Vagina (tissue), 2 donors: ENCODE measurements at regions not wholly inside any gene's neighbourhood (a gene's known extent, or its start where the extent isn't known, plus 50 kb on each side); places are given as distances from the start of the nearest gene placed in this dataset.

ENCODE experiments used
- POLR2A ChIP-seq, 2 donors: fragments of 450-650 bp; IDR thresholded peaks; one replicate each; pipeline ENCODE4 v1.6.1; 2017; ENCODE audit warnings: antibody characterized with exemption in 2 of 2, mild to moderate bottlenecking in 2 of 2, moderate library complexity in 2 of 2
- TF ChIP-seq, protein P1 (sequence below), 3 experiments: fragments of 450-650 bp in 2 of 3; fragments of 200-600 bp in 1 of 3; sonication (generic) in 1 of 3; IDR thresholded peaks; one replicate each; pipeline ENCODE4 v1.5.1; 2017 to 2019; ENCODE audit warnings: antibody characterized with exemption in 3 of 3, mild to moderate bottlenecking in 2 of 3, moderate library complexity in 2 of 3

DNA sequence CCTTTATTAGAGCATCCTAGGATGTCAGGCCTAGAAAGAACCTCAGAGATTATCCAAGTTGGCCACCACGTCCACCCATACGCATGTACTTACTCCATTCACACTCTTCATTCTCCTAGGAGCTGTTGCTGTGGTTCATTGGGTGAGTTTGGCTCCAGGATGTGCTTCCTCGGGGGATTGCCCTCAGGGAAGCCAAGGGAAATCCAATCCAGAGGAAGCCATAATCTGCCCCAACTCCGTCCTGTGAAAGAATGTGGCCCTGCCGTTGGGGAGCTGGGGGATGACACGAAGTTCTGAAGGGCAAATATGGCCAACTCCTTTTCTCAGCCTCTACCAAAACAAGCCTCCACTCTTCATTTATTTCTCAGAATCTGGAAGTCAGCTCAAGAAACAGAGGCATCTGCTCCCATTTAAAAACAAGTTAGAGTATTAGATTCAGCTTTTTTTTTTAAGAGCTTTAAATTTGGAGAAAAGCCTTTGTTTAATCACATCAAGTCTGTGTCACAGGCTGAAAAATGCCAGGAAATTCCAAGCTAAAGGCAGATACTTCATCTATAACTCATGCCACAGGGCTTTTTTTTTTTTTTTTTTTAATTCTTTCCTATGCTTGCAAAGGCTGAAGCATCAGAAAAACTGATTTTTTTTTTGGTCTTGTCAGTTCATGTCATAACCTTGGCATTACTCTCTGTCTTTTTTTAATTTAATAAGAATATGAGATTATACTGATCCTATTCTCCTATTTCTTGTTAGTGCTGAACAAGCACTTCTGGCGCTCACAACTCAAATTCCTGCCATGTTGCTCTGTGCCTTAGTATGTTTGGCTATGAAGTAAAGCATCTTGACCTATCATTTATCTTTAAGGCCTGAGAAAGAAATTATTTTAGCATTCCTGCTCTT, 480.9 kb upstream of the MARCKS start:
- no peak for TF ChIP-seq POLR2A (IDR thresholded peaks at IDR 0.05)
- TF ChIP-seq, protein P1, sequence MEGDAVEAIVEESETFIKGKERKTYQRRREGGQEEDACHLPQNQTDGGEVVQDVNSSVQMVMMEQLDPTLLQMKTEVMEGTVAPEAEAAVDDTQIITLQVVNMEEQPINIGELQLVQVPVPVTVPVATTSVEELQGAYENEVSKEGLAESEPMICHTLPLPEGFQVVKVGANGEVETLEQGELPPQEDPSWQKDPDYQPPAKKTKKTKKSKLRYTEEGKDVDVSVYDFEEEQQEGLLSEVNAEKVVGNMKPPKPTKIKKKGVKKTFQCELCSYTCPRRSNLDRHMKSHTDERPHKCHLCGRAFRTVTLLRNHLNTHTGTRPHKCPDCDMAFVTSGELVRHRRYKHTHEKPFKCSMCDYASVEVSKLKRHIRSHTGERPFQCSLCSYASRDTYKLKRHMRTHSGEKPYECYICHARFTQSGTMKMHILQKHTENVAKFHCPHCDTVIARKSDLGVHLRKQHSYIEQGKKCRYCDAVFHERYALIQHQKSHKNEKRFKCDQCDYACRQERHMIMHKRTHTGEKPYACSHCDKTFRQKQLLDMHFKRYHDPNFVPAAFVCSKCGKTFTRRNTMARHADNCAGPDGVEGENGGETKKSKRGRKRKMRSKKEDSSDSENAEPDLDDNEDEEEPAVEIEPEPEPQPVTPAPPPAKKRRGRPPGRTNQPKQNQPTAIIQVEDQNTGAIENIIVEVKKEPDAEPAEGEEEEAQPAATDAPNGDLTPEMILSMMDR (IDR thresholded peaks at IDR 0.05), result no peak
